ENCODE measurements at regions not wholly inside any gene's neighbourhood (a gene's known extent, or its start where the extent isn't known, plus 50 kb on each side); places are given as distances from the start of the nearest gene placed in this dataset.

DNA sequence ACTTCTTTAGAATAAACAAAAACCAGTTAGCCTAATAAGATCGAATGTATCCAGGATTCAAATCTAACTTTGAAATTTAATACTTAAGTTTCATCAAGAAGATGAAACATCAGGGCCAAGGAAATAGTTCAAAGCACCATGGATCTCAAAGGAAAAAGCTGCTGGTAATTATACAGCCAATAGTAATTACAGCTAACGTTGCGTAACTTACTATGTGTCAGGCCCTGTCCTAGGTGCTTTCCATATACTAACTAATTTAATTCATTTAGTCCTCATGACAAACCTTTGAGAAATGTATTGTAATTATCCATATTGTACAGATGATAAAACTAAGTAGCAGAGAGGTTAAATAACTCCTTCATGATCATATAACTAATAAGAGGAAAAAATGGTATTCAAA, 598.6 kb downstream of the NYAP2 start:
- TF ChIP-seq CTCF (IDR thresholded peaks at IDR 0.05) (no peak), POLR2A (IDR thresholded peaks at IDR 0.05) (no peak)
